GM12872 (cell line): ENCODE measurements at regions not wholly inside any gene's neighbourhood (a gene's known extent, or its start where the extent isn't known, plus 50 kb on each side); places are given as distances from the start of the nearest gene placed in this dataset.

Experiments used
- CTCF ChIP-seq: IDR thresholded peaks from 3 replicates; pipeline ENCODE4 v1.5.1; 2011; ENCODE audit warnings: low read depth, mild to moderate bottlenecking, low read length, moderate library complexity; ENCODE audit not compliant: insufficient read depth

- TF ChIP-seq CTCF, result peak; percentile 64
Measured at GRCh38 chr7:32347244-32347828, 142.8 kb downstream of the LSM5 start.

- TF ChIP-seq CTCF, result no peak
Measured at GRCh38 chr7:32346253-32346652, 143.9 kb downstream of the LSM5 start.

DNA sequence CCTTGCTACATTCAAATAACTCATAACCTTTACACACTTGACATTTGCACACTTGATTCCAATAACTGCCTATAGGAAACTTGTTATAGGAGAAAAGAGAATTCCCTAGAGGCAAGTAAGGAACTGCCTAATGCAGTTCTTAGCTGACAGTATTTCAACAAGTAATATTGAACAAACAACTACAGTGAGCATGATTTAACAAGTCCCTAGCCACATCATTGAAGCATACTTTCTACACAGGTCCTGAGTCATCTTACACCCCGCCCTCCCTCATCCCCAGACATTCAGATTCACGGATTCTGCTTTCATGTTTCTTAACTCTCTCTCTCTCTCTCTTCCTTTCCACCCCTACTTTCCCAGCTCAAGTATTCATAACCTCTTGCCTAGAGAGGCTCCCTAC, 153.5 kb downstream of the LSM5 start:
- no peak for TF ChIP-seq CTCF

DNA sequence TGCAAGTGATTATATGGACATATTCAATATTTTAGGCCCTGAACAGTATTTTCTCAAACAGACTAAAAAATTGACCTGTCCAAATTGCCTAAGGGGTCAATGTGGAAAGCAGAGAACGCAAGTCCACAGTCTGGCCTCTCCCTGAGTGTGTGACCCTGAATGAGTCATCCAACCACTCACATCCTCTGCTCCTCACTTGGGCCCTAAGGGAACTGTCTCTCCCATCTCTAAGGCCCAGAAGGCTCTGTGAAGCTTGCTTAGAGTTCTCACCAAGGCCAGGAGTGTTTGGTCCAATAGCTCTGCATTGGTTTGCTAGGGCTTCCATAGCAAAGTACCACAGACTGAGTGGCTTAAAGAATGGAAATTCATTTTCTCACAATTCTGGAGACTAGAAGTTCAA, 155.1 kb downstream of the LSM5 start:
- TF ChIP-seq CTCF, result no peak

GRCh38 chr7:32330602-32331001, 159.6 kb downstream of the LSM5 start:
- no peak for TF ChIP-seq CTCF

DNA sequence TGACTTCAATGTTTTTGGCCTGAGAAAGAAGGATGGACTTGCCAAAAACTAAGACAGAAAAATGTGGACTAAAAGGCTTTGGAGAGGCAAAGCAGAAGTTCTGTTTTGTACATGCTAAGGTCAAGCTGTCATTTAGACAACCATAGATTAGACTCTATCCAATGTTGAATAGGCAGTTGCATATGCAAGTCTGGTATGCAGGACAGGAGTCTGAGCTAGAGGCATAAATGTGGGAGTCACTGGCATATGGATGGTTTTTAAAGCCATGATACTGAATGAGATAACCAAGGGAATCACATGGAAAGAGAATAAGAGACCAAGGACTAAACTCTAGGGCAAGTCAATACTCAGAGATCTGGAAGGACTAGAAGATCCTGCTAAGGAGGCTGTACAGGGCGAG, 164.1 kb downstream of the LSM5 start:
- no peak for TF ChIP-seq CTCF

- no peak for TF ChIP-seq CTCF
Measured at GRCh38 chr7:32323712-32324111, 166.5 kb downstream of the LSM5 start.
